ENCODE measurements at regions not wholly inside any gene's neighbourhood (a gene's known extent, or its start where the extent isn't known, plus 50 kb on each side); places are given as distances from the start of the nearest gene placed in this dataset.

- H3K36me3 Mint-ChIP-seq (ENCODE audit: low read depth) = no peaks in the 10 kb centered on the region
- no peak overlapping the region for H3K4me3 Mint-ChIP-seq
- H3K27ac Mint-ChIP-seq = no peak overlapping the region
- DNase-seq (no peak), ATAC-seq (no peak)
- H3K4me1 Mint-ChIP-seq = no peaks in the 10 kb centered on the region
- H3K27me3 Mint-ChIP-seq = no peaks in the 10 kb centered on the region
- H3K9me3 Mint-ChIP-seq = no peaks in the 10 kb centered on the region
Measured at GRCh38 chr20:3354247-3354646, 53.2 kb downstream of the DNAAF9 start.

GRCh38 chr20:3353646-3354045 lies 53.8 kb downstream of the DNAAF9 start:
- no peak overlapping the region for H3K27ac Mint-ChIP-seq
- no peak overlapping the region for H3K4me3 Mint-ChIP-seq
- no peaks in the 10 kb centered on the region for H3K36me3 Mint-ChIP-seq (ENCODE audit: low read depth)
- no peaks in the 10 kb centered on the region for H3K4me1 Mint-ChIP-seq
- ATAC-seq (no peak), DNase-seq (no peak)
- H3K27me3 Mint-ChIP-seq = no peaks in the 10 kb centered on the region
- H3K9me3 Mint-ChIP-seq = no peaks in the 10 kb centered on the region

- DNase-seq = no peak
- Mint-ChIP-seq H3K27me3 (no peaks in the 10 kb centered on the region), H3K9me3 (no peaks in the 10 kb centered on the region), H3K4me3 (no peak overlapping the region), H3K36me3 (ENCODE audit: low read depth) (no peaks in the 10 kb centered on the region), H3K27ac (no peak overlapping the region), H3K4me1 (no peaks in the 10 kb centered on the region)
- no peak for ATAC-seq
Measured at GRCh38 chr20:3352202-3352601, 55.3 kb downstream of the DNAAF9 start.

GRCh38 chr20:3350422-3350821 lies 57.0 kb downstream of the DNAAF9 start:
- H3K4me3 Mint-ChIP-seq = no peak overlapping the region
- H3K27me3 Mint-ChIP-seq = no peaks in the 10 kb centered on the region
- ATAC-seq = no peak
- no peak overlapping the region for H3K27ac Mint-ChIP-seq
- H3K4me1 Mint-ChIP-seq = no peaks in the 10 kb centered on the region
- no peaks in the 10 kb centered on the region for H3K9me3 Mint-ChIP-seq
- no peak for DNase-seq
- no peaks in the 10 kb centered on the region for H3K36me3 Mint-ChIP-seq (ENCODE audit: low read depth)

GRCh38 chr20:3349786-3350185 lies 57.7 kb downstream of the DNAAF9 start:
- no peak for ATAC-seq
- Mint-ChIP-seq H3K4me3 (no peak overlapping the region), H3K27me3 (no peaks in the 10 kb centered on the region), H3K27ac (no peak overlapping the region), H3K4me1 (no peaks in the 10 kb centered on the region), H3K9me3 (no peaks in the 10 kb centered on the region), H3K36me3 (ENCODE audit: low read depth) (no peaks in the 10 kb centered on the region)
- DNase-seq = no peak

GRCh38 chr20:3342766-3343165 lies 64.7 kb downstream of the DNAAF9 start:
- Mint-ChIP-seq H3K36me3 (ENCODE audit: low read depth) (no peaks in the 10 kb centered on the region), H3K9me3 (no peaks in the 10 kb centered on the region), H3K4me1 (no peaks in the 10 kb centered on the region)

GRCh38 chr20:3340443-3340842 lies 67.0 kb downstream of the DNAAF9 start:
- H3K4me1 Mint-ChIP-seq = no peaks in the 10 kb centered on the region

More at GRCh38 chr20:3342766-3343165, 64.7 kb downstream of the DNAAF9 start:
- ATAC-seq = no peak
- Mint-ChIP-seq H3K4me3 (no peak overlapping the region), H3K27ac (no peak overlapping the region), H3K27me3 (no peaks in the 10 kb centered on the region)
- no peak for DNase-seq

GRCh38 chr20:3339571-3339970 lies 67.9 kb downstream of the DNAAF9 start:
- no peak overlapping the region for H3K27ac Mint-ChIP-seq
- no peaks in the 10 kb centered on the region for H3K27me3 Mint-ChIP-seq
- ATAC-seq = no peak
- DNase-seq = no peak
- no peaks in the 10 kb centered on the region for H3K9me3 Mint-ChIP-seq
- no peaks in the 10 kb centered on the region for H3K36me3 Mint-ChIP-seq (ENCODE audit: low read depth)
- no peaks in the 10 kb centered on the region for H3K4me1 Mint-ChIP-seq
- no peak overlapping the region for H3K4me3 Mint-ChIP-seq

More at GRCh38 chr20:3340443-3340842, 67.0 kb downstream of the DNAAF9 start:
- DNase-seq (no peak), ATAC-seq (no peak)
- Mint-ChIP-seq H3K36me3 (ENCODE audit: low read depth) (no peaks in the 10 kb centered on the region), H3K27ac (no peak overlapping the region), H3K9me3 (no peaks in the 10 kb centered on the region), H3K4me3 (no peak overlapping the region), H3K27me3 (no peaks in the 10 kb centered on the region)

GRCh38 chr20:3339076-3339475 lies 68.4 kb downstream of the DNAAF9 start:
- H3K4me3 Mint-ChIP-seq = no peak overlapping the region
- ATAC-seq (no peak), DNase-seq (no peak)
- H3K4me1 Mint-ChIP-seq = no peaks in the 10 kb centered on the region
- H3K27ac Mint-ChIP-seq = no peak overlapping the region
- H3K27me3 Mint-ChIP-seq = no peaks in the 10 kb centered on the region
- H3K36me3 Mint-ChIP-seq (ENCODE audit: low read depth) = no peaks in the 10 kb centered on the region
- H3K9me3 Mint-ChIP-seq = no peaks in the 10 kb centered on the region

- Mint-ChIP-seq H3K4me1 (no peaks in the 10 kb centered on the region), H3K9me3 (no peaks in the 10 kb centered on the region), H3K4me3 (no peak overlapping the region), H3K27me3 (no peaks in the 10 kb centered on the region), H3K27ac (no peak overlapping the region), H3K36me3 (ENCODE audit: low read depth) (no peaks in the 10 kb centered on the region)
- ATAC-seq (no peak), DNase-seq (no peak)
Measured at GRCh38 chr20:3334156-3334943, 73.1 kb downstream of the DNAAF9 start.

- no peak overlapping the region for H3K27ac Mint-ChIP-seq
- no peaks in the 10 kb centered on the region for H3K27me3 Mint-ChIP-seq
- no peak for ATAC-seq
- H3K9me3 Mint-ChIP-seq = no peaks in the 10 kb centered on the region
- no peak for DNase-seq
- H3K4me1 Mint-ChIP-seq = peaks cover 4% of the 10 kb centered on the region
- no peaks in the 10 kb centered on the region for H3K36me3 Mint-ChIP-seq (ENCODE audit: low read depth)
- no peak overlapping the region for H3K4me3 Mint-ChIP-seq
Measured at GRCh38 chr20:3330046-3330741, 77.3 kb downstream of the DNAAF9 start.

- no peak overlapping the region for H3K4me3 Mint-ChIP-seq
- no peaks in the 10 kb centered on the region for H3K36me3 Mint-ChIP-seq (ENCODE audit: low read depth)
- H3K9me3 Mint-ChIP-seq = no peaks in the 10 kb centered on the region
- no peaks in the 10 kb centered on the region for H3K27me3 Mint-ChIP-seq
- peaks cover 4% of the 10 kb centered on the region for H3K4me1 Mint-ChIP-seq
- no peak overlapping the region for H3K27ac Mint-ChIP-seq
- ATAC-seq = no peak
- DNase-seq = no peak
Measured at GRCh38 chr20:3328501-3328900, 79.0 kb downstream of the DNAAF9 start.

- Mint-ChIP-seq H3K4me3 (no peak overlapping the region), H3K4me1 (peaks cover 4% of the 10 kb centered on the region), H3K36me3 (ENCODE audit: low read depth) (no peaks in the 10 kb centered on the region), H3K27ac (no peak overlapping the region), H3K9me3 (no peaks in the 10 kb centered on the region), H3K27me3 (no peaks in the 10 kb centered on the region)
- DNase-seq (no peak), ATAC-seq (no peak)
Measured at GRCh38 chr20:3326779-3327521, 80.5 kb downstream of the DNAAF9 start.

- H3K4me1 Mint-ChIP-seq = peaks cover 4% of the 10 kb centered on the region
- DNase-seq (no peak), ATAC-seq (no peak)
- H3K4me3 Mint-ChIP-seq = no peak overlapping the region
- no peak overlapping the region for H3K27ac Mint-ChIP-seq
- H3K27me3 Mint-ChIP-seq = no peaks in the 10 kb centered on the region
- H3K9me3 Mint-ChIP-seq = no peaks in the 10 kb centered on the region
- H3K36me3 Mint-ChIP-seq (ENCODE audit: low read depth) = no peaks in the 10 kb centered on the region
Measured at GRCh38 chr20:3325864-3326263, 81.6 kb downstream of the DNAAF9 start.

- Mint-ChIP-seq H3K36me3 (ENCODE audit: low read depth) (no peaks in the 10 kb centered on the region), H3K4me3 (no peak overlapping the region), H3K4me1 (peaks cover 2% of the 10 kb centered on the region), H3K27ac (no peak overlapping the region), H3K9me3 (no peaks in the 10 kb centered on the region), H3K27me3 (no peaks in the 10 kb centered on the region)
- peak; percentile 36 for ATAC-seq
- DNase-seq = no peak
Measured at GRCh38 chr20:3323398-3323797, 84.1 kb downstream of the DNAAF9 start.
